Thyroid gland (tissue), 4 donors: ENCODE measurements at regions not wholly inside any gene's neighbourhood (a gene's known extent, or its start where the extent isn't known, plus 50 kb on each side); places are given as distances from the start of the nearest gene placed in this dataset.

ENCODE experiments used
- CTCF ChIP-seq, 6 experiments: fragments of 200-600 bp in 3 of 6; fragments of 450-650 bp in 3 of 6; sonication (generic) in 3 of 6; IDR thresholded peaks; one replicate each; pipeline ENCODE4 v1.5.1; 2016 to 2019; ENCODE audit warnings: antibody characterized with exemption in 6 of 6, mild to moderate bottlenecking in 2 of 6, inconsistent platforms in 1 of 6, moderate library complexity in 1 of 6
- POLR2A ChIP-seq, 2 donors: fragments of 450-650 bp; IDR thresholded peaks; one replicate each; pipeline ENCODE4 v1.6.1; 2017; ENCODE audit warnings: antibody characterized with exemption in 2 of 2, mild to moderate bottlenecking in 2 of 2, moderate library complexity in 1 of 2

GRCh38 chr21:20253261-20253660 lies 744.9 kb upstream of the NCAM2 start:
- no peak for TF ChIP-seq POLR2A (IDR thresholded peaks at IDR 0.05)
- no peak for TF ChIP-seq CTCF (IDR thresholded peaks at IDR 0.05)
